Large intestine (tissue), 3 donors: ENCODE measurements at regions not wholly inside any gene's neighbourhood (a gene's known extent, or its start where the extent isn't known, plus 50 kb on each side); places are given as distances from the start of the nearest gene placed in this dataset.

ENCODE experiments used
- DNase-seq, 2 donors: peaks; one replicate each; pipeline versions ENCODE4 v3.0.0 to v3.0.0-alpha.2; 2013
- H3K27ac ChIP-seq: one replicate; pipeline ENCODE4 v1.5.1; 2013; ENCODE audit warnings: low read length
- H3K27me3 ChIP-seq: 2 replicates; pipeline ENCODE4 v1.6.1; 2013; ENCODE audit warnings: low read length; ENCODE audit not compliant: control insufficient read depth, insufficient read depth
- H3K36me3 ChIP-seq: 2 replicates; pipeline ENCODE4 v1.6.1; 2013; ENCODE audit warnings: low read length; ENCODE audit not compliant: control insufficient read depth, insufficient read depth
- H3K4me1 ChIP-seq: one replicate; pipeline ENCODE4 v1.6.1; 2013; ENCODE audit warnings: low read length; ENCODE audit not compliant: control insufficient read depth, insufficient read depth
- H3K4me3 ChIP-seq: one replicate; pipeline ENCODE4 v1.5.1; 2013; ENCODE audit warnings: low read length
- H3K9me3 ChIP-seq: one replicate; pipeline ENCODE4 v1.6.1; 2013; ENCODE audit warnings: mild to moderate bottlenecking, low read depth, low read length, moderate library complexity; ENCODE audit not compliant: control insufficient read depth
- WGBS: methylation state at CpG from one replicate; pipeline ENCODE4 v1.1.5; 2013; ENCODE audit warnings: low lambda C conversion rate; ENCODE audit not compliant: insufficient coverage; 5-methylcytosine and 5-hydroxymethylcytosine counted together

GRCh38 chr10:105514106-105514505 is 873.0 kb downstream of the SORCS3 start:
- Histone ChIP-seq H3K36me3 (no peaks in the 10 kb centered on the region), H3K27me3 (no peaks in the 10 kb centered on the region), H3K9me3 (no peaks in the 10 kb centered on the region), H3K4me1 (no peaks in the 10 kb centered on the region), H3K4me3 (no peak overlapping the region), H3K27ac (no peak overlapping the region)
- DNase-seq: no peak
- 100% methylated on average over 3 of the region's 7 CpGs for WGBS

GRCh38 chr10:105509517-105509916 is 868.4 kb downstream of the SORCS3 start:
- no peaks in the 10 kb centered on the region for H3K9me3 ChIP-seq
- H3K27me3 ChIP-seq: no peaks in the 10 kb centered on the region
- no peaks in the 10 kb centered on the region for H3K4me1 ChIP-seq
- no peak overlapping the region for H3K4me3 ChIP-seq
- no peaks in the 10 kb centered on the region for H3K36me3 ChIP-seq
- H3K27ac ChIP-seq: no peak overlapping the region
- no CpG with 5 or more reads among the region's 3 CpGs for WGBS
- DNase-seq: no peak

- no peaks in the 10 kb centered on the region for H3K4me1 ChIP-seq
- no peak overlapping the region for H3K4me3 ChIP-seq
- H3K27me3 ChIP-seq: no peaks in the 10 kb centered on the region
- no peaks in the 10 kb centered on the region for H3K36me3 ChIP-seq
- no peak overlapping the region for H3K27ac ChIP-seq
- DNase-seq: no peak
- WGBS: no CpG with 5 or more reads among the region's 5 CpGs
- no peaks in the 10 kb centered on the region for H3K9me3 ChIP-seq
These were observed 865.2 kb downstream of the SORCS3 start for GRCh38 chr10:105506262-105506661.

- no peaks in the 10 kb centered on the region for H3K36me3 ChIP-seq
- H3K4me1 ChIP-seq: no peaks in the 10 kb centered on the region
- no peak overlapping the region for H3K4me3 ChIP-seq
- H3K9me3 ChIP-seq: no peaks in the 10 kb centered on the region
- DNase-seq: no peak
- H3K27ac ChIP-seq: no peak overlapping the region
- no peaks in the 10 kb centered on the region for H3K27me3 ChIP-seq
These were observed 862.6 kb downstream of the SORCS3 start for GRCh38 chr10:105503714-105504113.

- DNase-seq: no peak
These were observed 861.0 kb downstream of the SORCS3 start for GRCh38 chr10:105502058-105502457.

GRCh38 chr10:105494944-105495343 is 853.9 kb downstream of the SORCS3 start:
- DNase-seq: no peak
- 100% methylated on average over 2 of the region's 4 CpGs for WGBS
- Histone ChIP-seq H3K27ac (no peak overlapping the region), H3K4me3 (no peak overlapping the region), H3K4me1 (no peaks in the 10 kb centered on the region), H3K9me3 (no peaks in the 10 kb centered on the region), H3K36me3 (no peaks in the 10 kb centered on the region), H3K27me3 (no peaks in the 10 kb centered on the region)

More at GRCh38 chr10:105502058-105502457, 861.0 kb downstream of the SORCS3 start:
- Histone ChIP-seq H3K36me3 (no peaks in the 10 kb centered on the region), H3K4me1 (no peaks in the 10 kb centered on the region), H3K4me3 (no peak overlapping the region), H3K9me3 (no peaks in the 10 kb centered on the region), H3K27me3 (no peaks in the 10 kb centered on the region), H3K27ac (no peak overlapping the region)
- 58% methylated on average over 3 of the region's 3 CpGs for WGBS

- no peaks in the 10 kb centered on the region for H3K27me3 ChIP-seq
- WGBS: 88% methylated on average over 1 of the region's 2 CpGs
- no peak for DNase-seq
These were observed 853.2 kb downstream of the SORCS3 start for GRCh38 chr10:105494303-105494702.

GRCh38 chr10:105473170-105473569 is 832.1 kb downstream of the SORCS3 start:
- no peak for DNase-seq
- Histone ChIP-seq H3K4me1 (no peaks in the 10 kb centered on the region), H3K4me3 (no peak overlapping the region), H3K27ac (no peak overlapping the region), H3K36me3 (no peaks in the 10 kb centered on the region), H3K27me3 (no peaks in the 10 kb centered on the region), H3K9me3 (no peaks in the 10 kb centered on the region)
- WGBS: no CpG with 5 or more reads among the region's 4 CpGs

More at GRCh38 chr10:105494303-105494702, 853.2 kb downstream of the SORCS3 start:
- Histone ChIP-seq H3K4me1 (no peaks in the 10 kb centered on the region), H3K36me3 (no peaks in the 10 kb centered on the region), H3K9me3 (no peaks in the 10 kb centered on the region), H3K27ac (no peak overlapping the region), H3K4me3 (no peak overlapping the region)

- no peak overlapping the region for H3K4me3 ChIP-seq
- H3K9me3 ChIP-seq: no peaks in the 10 kb centered on the region
- H3K36me3 ChIP-seq: no peaks in the 10 kb centered on the region
- H3K27ac ChIP-seq: no peak overlapping the region
- no CpG with 5 or more reads among the region's 1 CpG for WGBS
- no peak for DNase-seq
- H3K4me1 ChIP-seq: no peaks in the 10 kb centered on the region
- no peaks in the 10 kb centered on the region for H3K27me3 ChIP-seq
These were observed 827.7 kb downstream of the SORCS3 start for GRCh38 chr10:105468759-105469158.

- Histone ChIP-seq H3K27me3 (no peaks in the 10 kb centered on the region), H3K4me1 (no peaks in the 10 kb centered on the region), H3K9me3 (no peaks in the 10 kb centered on the region), H3K4me3 (no peak overlapping the region), H3K27ac (no peak overlapping the region), H3K36me3 (no peaks in the 10 kb centered on the region)
- WGBS: no CpG with 5 or more reads among the region's 1 CpG
- no peak for DNase-seq
These were observed 825.4 kb downstream of the SORCS3 start for GRCh38 chr10:105466521-105466920.

GRCh38 chr10:105434970-105435369 is 793.9 kb downstream of the SORCS3 start:
- H3K4me1 ChIP-seq: no peaks in the 10 kb centered on the region
- no peaks in the 10 kb centered on the region for H3K36me3 ChIP-seq
- H3K27ac ChIP-seq: no peak overlapping the region
- H3K4me3 ChIP-seq: no peak overlapping the region
- no peaks in the 10 kb centered on the region for H3K9me3 ChIP-seq
- no peaks in the 10 kb centered on the region for H3K27me3 ChIP-seq
- no peak for DNase-seq
- WGBS: 83% methylated on average over 1 of the region's 1 CpG
